Mesendoderm (in vitro differentiated cells): ENCODE measurements at regions not wholly inside any gene's neighbourhood (a gene's known extent, or its start where the extent isn't known, plus 50 kb on each side); places are given as distances from the start of the nearest gene placed in this dataset.

Experiments
- DNase-seq: peaks from one replicate; pipeline ENCODE4 v3.0.0; 2013
- H2AK5ac ChIP-seq: 2 replicates; pipeline ENCODE4 v1.6.1; 2013; ENCODE audit warnings: low read length, inconsistent platforms
- H2BK120ac ChIP-seq: 2 replicates; pipeline ENCODE4 v1.6.1; 2013; ENCODE audit warnings: low read depth, mild to moderate bottlenecking, low read length, moderate library complexity, mixed read lengths
- H2BK15ac ChIP-seq: replicated peaks from 2 replicates; pipeline ENCODE4 v1.6.1; 2013; ENCODE audit warnings: low read depth, mild to moderate bottlenecking, moderate library complexity
- H2BK5ac ChIP-seq: 2 replicates; pipeline ENCODE4 v1.6.1; 2013; ENCODE audit warnings: low read length, inconsistent platforms
- H3K18ac ChIP-seq: 2 replicates; pipeline ENCODE4 v1.6.1; 2013; ENCODE audit warnings: mild to moderate bottlenecking, low read length, mixed read lengths
- H3K23ac ChIP-seq: one replicate; pipeline ENCODE4 v1.6.1; 2013; ENCODE audit warnings: low read length
- H3K27ac ChIP-seq: 2 replicates; pipeline ENCODE4 v1.5.1; 2013; ENCODE audit warnings: low read depth, mild to moderate bottlenecking, inconsistent platforms, low read length, moderate library complexity
- H3K27me3 ChIP-seq: 2 replicates; pipeline ENCODE4 v1.6.1; 2013; ENCODE audit warnings: low read length, control low read depth, mild to moderate bottlenecking, inconsistent platforms; ENCODE audit not compliant: insufficient read depth, poor library complexity
- H3K36me3 ChIP-seq: 2 replicates; pipeline ENCODE4 v1.6.1; 2013; ENCODE audit warnings: low read length, inconsistent platforms; ENCODE audit not compliant: control insufficient read depth, insufficient read depth
- H3K4ac ChIP-seq: one replicate; pipeline ENCODE4 v1.6.1; 2013; ENCODE audit warnings: low read depth, mild to moderate bottlenecking, low read length, moderate library complexity
- H3K4me1 ChIP-seq: 2 replicates; pipeline ENCODE4 v1.6.1; 2013; ENCODE audit warnings: low read depth, low read length, inconsistent platforms; ENCODE audit not compliant: control insufficient read depth
- H3K4me2 ChIP-seq: 2 replicates; pipeline ENCODE4 v1.6.1; 2013; ENCODE audit warnings: low read length
- H3K4me3 ChIP-seq: 2 replicates; pipeline ENCODE4 v1.5.1; 2013; ENCODE audit warnings: mild to moderate bottlenecking, low read length
- H3K56ac ChIP-seq: one replicate; pipeline ENCODE4 v1.6.1; 2013; ENCODE audit warnings: low read length
- H3K79me1 ChIP-seq: 2 replicates; pipeline ENCODE4 v1.6.1; 2013; ENCODE audit warnings: low read length, inconsistent platforms
- H3K79me2 ChIP-seq: 2 replicates; pipeline ENCODE4 v1.6.1; 2013; ENCODE audit warnings: mild to moderate bottlenecking, low read length; ENCODE audit not compliant: control insufficient read depth, insufficient read depth
- H3K9ac ChIP-seq: 2 replicates; pipeline ENCODE4 v1.6.1; 2013; ENCODE audit warnings: low read length, inconsistent platforms
- H4K5ac ChIP-seq: one replicate; pipeline ENCODE4 v1.6.1; 2013; ENCODE audit warnings: low read length
- H4K8ac ChIP-seq: one replicate; pipeline ENCODE4 v1.6.1; 2013; ENCODE audit warnings: low read depth, mild to moderate bottlenecking, control low read depth, low read length, moderate library complexity
- WGBS: extraction: QIAGEN DNeasy Blood & Tissue Kit; methylation state at CpG from one replicate; pipeline ENCODE4 v1.1.7; 2013; ENCODE audit warnings: low lambda C conversion rate, missing lambda C conversion rate; ENCODE audit not compliant: insufficient coverage; ENCODE audit errors: extremely low coverage; 5-methylcytosine and 5-hydroxymethylcytosine counted together

DNA sequence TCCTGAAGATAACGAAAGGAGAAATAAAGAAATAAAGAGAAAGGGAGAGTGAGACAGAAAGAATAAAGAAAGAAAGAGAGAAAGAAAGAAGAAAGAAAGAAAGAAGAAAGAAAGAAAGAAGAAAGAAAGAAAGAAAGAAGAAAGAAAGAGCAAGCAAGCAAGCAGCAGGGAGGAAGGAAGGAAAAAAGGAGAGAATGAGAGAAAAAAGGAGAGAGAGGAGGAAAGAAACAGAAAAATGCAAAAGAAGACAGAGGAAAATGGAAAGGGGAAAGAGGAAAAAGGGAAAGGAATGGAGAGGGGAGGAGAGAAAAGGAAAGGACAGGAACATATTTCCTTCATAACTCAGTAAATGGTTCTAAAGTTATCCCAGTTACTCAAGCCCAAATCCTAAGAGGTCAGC is 978.8 kb upstream of the CDH9 start:
- Histone ChIP-seq H3K4me2 (no peak overlapping the region), H2BK120ac (no peak overlapping the region), H3K56ac (no peak overlapping the region), H3K4ac (no peak overlapping the region), H3K27me3 (no peaks in the 10 kb centered on the region), H2BK5ac (no peak overlapping the region), H4K8ac (no peak overlapping the region), H3K4me1 (no peaks in the 10 kb centered on the region), H3K79me2 (no peaks in the 10 kb centered on the region), H4K5ac (no peak overlapping the region), H3K4me3 (no peak overlapping the region), H3K18ac (no peak overlapping the region), H3K23ac (no peak overlapping the region), H3K27ac (no peak overlapping the region), H2BK15ac (no peak overlapping the region), H2AK5ac (no peak overlapping the region), H3K9ac (no peak overlapping the region), H3K36me3 (no peaks in the 10 kb centered on the region), H3K79me1 (no peaks in the 10 kb centered on the region)
- DNase-seq: no peak
- no CpG with 5 or more reads among the region's 1 CpG for WGBS

DNA sequence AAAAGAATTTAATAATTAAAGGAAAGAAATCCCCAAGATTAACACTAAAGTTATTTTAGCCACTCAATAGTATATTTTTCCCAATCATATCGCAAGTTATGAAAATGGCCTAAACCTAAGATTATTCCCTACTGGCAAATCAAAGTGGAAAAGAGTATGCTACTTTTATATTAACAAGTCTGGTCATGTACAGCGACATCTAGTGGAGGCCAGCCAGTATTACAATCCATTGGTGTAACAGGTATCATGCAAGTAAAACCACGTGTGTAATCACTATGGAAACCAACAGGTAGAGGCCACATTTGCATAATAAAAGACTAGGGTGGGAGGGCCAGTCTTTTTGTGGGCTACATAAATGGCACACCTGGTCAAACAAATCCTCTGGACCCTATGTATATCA is 976.4 kb upstream of the CDH9 start:
- no peak overlapping the region for H3K4ac ChIP-seq
- H3K18ac ChIP-seq: no peak overlapping the region
- H2AK5ac ChIP-seq: no peak overlapping the region
- no peak overlapping the region for H3K9ac ChIP-seq
- H3K56ac ChIP-seq: no peak overlapping the region
- H2BK15ac ChIP-seq: no peak overlapping the region
- peak; percentile 58 for DNase-seq
- no peak overlapping the region for H4K5ac ChIP-seq
- no peak overlapping the region for H3K4me3 ChIP-seq
- H3K4me1 ChIP-seq: no peaks in the 10 kb centered on the region
- H4K8ac ChIP-seq: no peak overlapping the region
- H3K4me2 ChIP-seq: no peak overlapping the region
- H3K23ac ChIP-seq: no peak overlapping the region
- no peaks in the 10 kb centered on the region for H3K27me3 ChIP-seq
- H3K79me1 ChIP-seq: no peaks in the 10 kb centered on the region
- H2BK120ac ChIP-seq: no peak overlapping the region
- H3K36me3 ChIP-seq: no peaks in the 10 kb centered on the region
- H2BK5ac ChIP-seq: no peak overlapping the region
- no CpG with 5 or more reads among the region's 3 CpGs for WGBS
- H3K27ac ChIP-seq: no peak overlapping the region
- H3K79me2 ChIP-seq: no peaks in the 10 kb centered on the region

DNA sequence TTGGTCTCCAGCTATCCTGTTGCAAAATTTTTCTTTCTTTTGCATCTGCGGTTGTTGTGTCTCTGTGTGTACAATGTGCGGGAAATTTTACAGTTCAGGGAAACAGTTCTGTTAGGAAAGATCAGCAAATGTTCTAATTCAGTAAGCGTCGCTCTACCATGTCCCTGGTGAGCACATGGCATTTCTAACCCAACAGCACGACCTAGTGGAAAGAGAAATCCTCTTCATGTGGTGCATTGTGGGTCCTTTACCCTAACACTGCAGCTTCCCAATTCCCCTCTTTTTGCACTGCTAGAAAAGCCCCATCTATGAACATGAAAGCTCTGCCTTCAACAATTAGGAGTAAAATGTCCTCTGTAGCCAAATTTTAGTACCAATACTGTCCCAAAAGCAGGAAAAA is 974.2 kb upstream of the CDH9 start:
- H3K4me2 ChIP-seq: no peak overlapping the region
- no peak overlapping the region for H3K27ac ChIP-seq
- H3K9ac ChIP-seq: no peak overlapping the region
- H3K36me3 ChIP-seq: no peaks in the 10 kb centered on the region
- H3K23ac ChIP-seq: no peak overlapping the region
- H2AK5ac ChIP-seq: no peak overlapping the region
- WGBS: no CpG with 5 or more reads among the region's 5 CpGs
- DNase-seq: no peak
- no peak overlapping the region for H2BK120ac ChIP-seq
- H3K56ac ChIP-seq: no peak overlapping the region
- H3K79me2 ChIP-seq: no peaks in the 10 kb centered on the region
- no peaks in the 10 kb centered on the region for H3K79me1 ChIP-seq
- no peak overlapping the region for H4K5ac ChIP-seq
- no peak overlapping the region for H3K4me3 ChIP-seq
- H3K4me1 ChIP-seq: no peaks in the 10 kb centered on the region
- no peak overlapping the region for H2BK5ac ChIP-seq
- H3K27me3 ChIP-seq: no peaks in the 10 kb centered on the region
- H2BK15ac ChIP-seq: no peak overlapping the region
- H4K8ac ChIP-seq: no peak overlapping the region
- H3K4ac ChIP-seq: no peak overlapping the region
- H3K18ac ChIP-seq: no peak overlapping the region

DNA sequence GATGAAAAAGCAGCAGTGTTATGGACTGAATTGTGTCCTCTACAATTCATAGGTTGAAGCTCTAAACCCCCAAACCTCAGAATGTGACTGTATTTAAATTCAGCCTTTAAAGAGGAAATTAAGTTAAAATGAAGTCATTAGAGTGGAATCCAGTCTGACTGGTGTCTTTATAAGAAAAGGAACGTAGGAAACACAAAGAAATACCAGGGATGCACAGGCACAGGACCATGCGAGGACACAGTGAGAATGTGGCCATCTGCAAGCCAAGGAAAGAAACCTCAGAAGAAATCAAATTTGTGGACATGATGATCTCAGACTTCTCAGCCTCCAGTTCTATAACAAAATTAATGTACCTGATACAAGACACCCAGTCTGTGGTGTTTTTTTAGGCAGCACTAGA is 971.2 kb upstream of the CDH9 start:
- H3K27me3 ChIP-seq: no peaks in the 10 kb centered on the region
- no peak overlapping the region for H4K8ac ChIP-seq
- H3K4me2 ChIP-seq: no peak overlapping the region
- no peak overlapping the region for H3K23ac ChIP-seq
- H3K79me2 ChIP-seq: no peaks in the 10 kb centered on the region
- H3K27ac ChIP-seq: no peak overlapping the region
- no peaks in the 10 kb centered on the region for H3K79me1 ChIP-seq
- no peak overlapping the region for H4K5ac ChIP-seq
- no peak overlapping the region for H3K4ac ChIP-seq
- H3K4me1 ChIP-seq: no peaks in the 10 kb centered on the region
- no peaks in the 10 kb centered on the region for H3K36me3 ChIP-seq
- no peak overlapping the region for H2BK120ac ChIP-seq
- H2BK15ac ChIP-seq: no peak overlapping the region
- H3K18ac ChIP-seq: no peak overlapping the region
- WGBS: no CpG with 5 or more reads among the region's 2 CpGs
- no peak overlapping the region for H3K56ac ChIP-seq
- H3K9ac ChIP-seq: no peak overlapping the region
- H3K4me3 ChIP-seq: no peak overlapping the region
- peak; percentile 6 for DNase-seq
- no peak overlapping the region for H2AK5ac ChIP-seq
- no peak overlapping the region for H2BK5ac ChIP-seq

DNA sequence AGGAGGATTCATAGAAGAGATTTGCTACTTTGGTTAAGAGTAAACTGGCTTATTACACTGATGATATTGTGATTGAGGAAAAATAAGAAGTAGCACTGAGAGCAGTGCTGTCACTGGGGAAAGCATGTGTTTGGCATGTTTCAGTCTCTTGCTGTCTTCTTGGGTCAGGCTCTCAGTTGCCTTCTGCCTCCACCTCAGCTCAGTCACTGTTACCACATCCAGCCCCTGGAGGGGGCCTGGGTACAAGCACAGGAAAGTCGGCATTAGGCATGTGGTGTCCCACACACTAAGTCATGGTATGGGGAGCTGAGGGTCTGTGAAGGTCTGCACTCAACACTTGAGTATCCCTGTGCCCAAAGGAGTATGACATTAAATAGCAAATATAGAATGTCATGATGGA is 958.3 kb upstream of the CDH9 start:
- no peaks in the 10 kb centered on the region for H3K79me1 ChIP-seq
- no peak overlapping the region for H3K4ac ChIP-seq
- no peak overlapping the region for H3K27ac ChIP-seq
- H2BK120ac ChIP-seq: no peak overlapping the region
- no peak overlapping the region for H2BK15ac ChIP-seq
- no peak overlapping the region for H3K56ac ChIP-seq
- H4K8ac ChIP-seq: no peak overlapping the region
- no peak overlapping the region for H3K18ac ChIP-seq
- no CpG with 5 or more reads among the region's 1 CpG for WGBS
- DNase-seq: no peak
- no peaks in the 10 kb centered on the region for H3K36me3 ChIP-seq
- no peaks in the 10 kb centered on the region for H3K27me3 ChIP-seq
- no peak overlapping the region for H3K9ac ChIP-seq
- H3K4me2 ChIP-seq: no peak overlapping the region
- H3K23ac ChIP-seq: no peak overlapping the region
- H3K4me3 ChIP-seq: no peak overlapping the region
- H4K5ac ChIP-seq: no peak overlapping the region
- no peaks in the 10 kb centered on the region for H3K79me2 ChIP-seq
- no peak overlapping the region for H2BK5ac ChIP-seq
- no peaks in the 10 kb centered on the region for H3K4me1 ChIP-seq
- no peak overlapping the region for H2AK5ac ChIP-seq

DNA sequence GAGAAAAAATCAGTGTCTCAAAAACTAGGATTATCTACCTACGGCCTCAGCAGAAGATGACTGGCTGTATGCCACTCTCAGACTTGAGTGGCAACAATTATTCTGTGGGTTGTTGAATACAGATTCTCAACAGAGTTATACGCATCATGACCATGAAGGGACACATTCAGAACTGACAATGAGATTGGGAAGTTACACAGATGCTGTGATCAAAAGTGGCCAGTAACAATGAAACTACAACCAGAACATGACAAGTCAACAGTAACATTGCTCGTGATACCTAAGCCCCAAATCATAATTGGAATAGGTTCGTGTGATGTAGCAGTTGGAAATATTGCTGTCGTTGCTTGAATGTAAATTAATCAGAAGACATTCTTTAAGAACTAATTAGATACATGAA is 957.5 kb upstream of the CDH9 start:
- Histone ChIP-seq H3K27me3 (no peaks in the 10 kb centered on the region), H3K36me3 (no peaks in the 10 kb centered on the region), H2BK120ac (no peak overlapping the region), H3K4me2 (no peak overlapping the region), H3K4me1 (no peaks in the 10 kb centered on the region), H2BK5ac (no peak overlapping the region), H3K9ac (no peak overlapping the region), H2BK15ac (no peak overlapping the region), H3K4me3 (no peak overlapping the region), H3K18ac (no peak overlapping the region), H3K79me1 (no peaks in the 10 kb centered on the region), H3K56ac (no peak overlapping the region), H4K5ac (no peak overlapping the region), H3K4ac (no peak overlapping the region), H2AK5ac (no peak overlapping the region), H4K8ac (no peak overlapping the region), H3K27ac (no peak overlapping the region), H3K79me2 (no peaks in the 10 kb centered on the region), H3K23ac (no peak overlapping the region)
- DNase-seq: no peak
- WGBS: no CpG with 5 or more reads among the region's 5 CpGs
